ENCODE measurements at regions not wholly inside any gene's neighbourhood (a gene's known extent, or its start where the extent isn't known, plus 50 kb on each side); places are given as distances from the start of the nearest gene placed in this dataset.
"Not testable (repeated sequence)": the region's sequence is repeated elsewhere in the genome, so short reads cannot be mapped to it uniquely, and the experiment has no call there.

GRCh38 chr6:137545073-137545472, 50.9 kb upstream of the OLIG3 start:
- DNase-seq, result no peak

DNA sequence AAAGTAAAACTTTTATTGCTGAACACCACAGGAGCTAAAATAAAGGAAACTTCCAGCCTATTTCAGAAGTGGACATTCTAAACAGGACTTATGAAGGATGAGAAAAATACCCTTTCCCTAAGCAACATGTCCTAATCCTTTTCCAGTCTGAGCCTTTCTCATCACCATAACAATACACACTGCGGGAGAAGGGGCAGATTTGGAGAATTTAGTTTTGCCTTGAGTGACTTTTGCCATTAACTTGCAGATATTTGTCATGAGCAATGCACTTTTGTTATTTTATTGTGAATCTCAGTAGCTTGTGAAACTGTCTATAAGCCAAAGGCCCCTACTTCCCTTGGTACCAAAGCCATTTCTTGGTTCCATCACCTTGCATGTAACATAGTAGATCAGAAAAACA, 53.0 kb upstream of the OLIG3 start:
- DNase-seq, result no peak

DNA sequence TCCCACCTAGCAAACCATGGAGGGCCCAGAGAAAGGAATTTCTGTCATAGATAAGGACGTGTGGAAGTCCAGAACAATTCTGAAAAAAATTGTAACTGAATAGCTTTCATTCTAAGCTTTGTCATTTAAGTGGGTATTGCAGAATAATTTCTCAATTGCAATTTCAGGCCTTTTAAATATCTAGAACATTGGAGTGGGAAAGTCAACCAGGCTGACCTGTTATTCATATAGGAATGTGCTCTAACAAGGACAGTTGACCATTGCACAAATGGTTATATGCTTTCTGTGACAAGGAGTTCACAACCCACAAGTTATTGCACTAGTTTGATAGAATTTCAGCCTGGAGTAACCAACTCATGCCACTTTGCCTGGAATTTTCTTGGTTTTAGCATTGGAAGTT, 53.4 kb upstream of the OLIG3 start:
- DNase-seq, result no peak

- no peak for DNase-seq
Observed at GRCh38 chr6:137549106-137549505, 54.9 kb upstream of the OLIG3 start.

DNA sequence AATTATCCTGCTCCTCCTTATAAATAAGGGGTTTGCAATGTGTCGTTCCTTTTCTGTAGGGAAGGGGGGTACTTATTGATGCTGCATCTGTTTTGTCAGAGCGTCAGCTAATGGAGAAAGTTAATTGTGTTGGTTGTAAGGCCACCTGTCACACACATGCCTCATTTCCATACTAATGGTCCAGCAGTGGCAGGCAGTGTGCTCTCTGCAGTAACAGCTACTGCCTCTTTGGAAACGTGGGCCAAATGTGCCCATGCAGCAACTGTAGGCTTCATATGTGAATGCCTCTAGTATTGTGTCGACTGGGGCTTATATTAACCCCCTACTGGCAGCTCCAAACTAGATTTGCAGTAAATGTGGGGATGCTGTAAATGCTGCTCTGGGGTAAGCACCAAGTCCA, 56.3 kb upstream of the OLIG3 start:
- DNase-seq, result no peak

GRCh38 chr6:137552146-137552545, 58.0 kb upstream of the OLIG3 start:
- DNase-seq, result no peak

DNA sequence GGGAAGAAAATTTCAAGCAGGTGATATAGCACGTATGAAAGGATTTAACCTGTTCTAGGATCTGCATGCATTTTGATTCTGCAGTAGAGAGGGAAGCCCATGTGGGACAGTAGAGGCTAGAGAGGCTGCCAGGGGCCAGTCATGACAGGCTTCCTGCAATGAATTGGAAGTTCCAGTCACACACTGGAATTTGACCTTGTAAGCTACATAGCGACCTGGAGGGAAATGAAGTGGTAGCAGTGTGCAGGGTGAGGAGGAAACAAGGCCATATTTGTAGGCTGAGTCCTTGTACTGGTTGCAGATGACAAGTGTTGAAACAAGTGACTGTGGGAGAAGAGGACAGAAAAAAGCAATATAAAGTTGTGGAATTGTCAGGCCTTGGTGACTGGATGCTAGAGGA, 58.6 kb upstream of the OLIG3 start:
- no peak for DNase-seq

- DNase-seq, result not testable (repeated sequence)
Observed at GRCh38 chr6:137559521-137560183, 65.5 kb upstream of the OLIG3 start.

- no peak for DNase-seq
Observed at GRCh38 chr6:137560184-137560563, 66.0 kb upstream of the OLIG3 start.

GRCh38 chr6:137568067-137568466, 73.9 kb upstream of the OLIG3 start:
- no peak for DNase-seq

DNA sequence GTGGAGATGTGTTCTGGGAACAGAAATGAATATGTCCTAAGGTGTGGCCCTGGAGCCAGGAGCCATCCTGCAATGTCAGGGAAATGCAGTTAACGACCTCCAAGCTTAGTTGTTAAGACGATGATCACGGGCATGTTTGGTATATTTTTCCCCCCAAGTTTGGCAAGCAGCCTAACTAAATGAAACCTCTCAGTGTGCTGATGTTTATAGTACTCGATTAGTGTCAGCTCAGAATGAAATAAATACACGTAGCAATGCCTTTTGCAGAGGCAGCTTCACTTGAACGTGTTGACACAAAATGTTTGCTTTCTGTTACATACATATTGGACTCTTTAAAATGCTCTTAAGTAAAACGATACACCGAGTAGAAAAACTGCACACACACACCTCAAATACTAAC, 76.2 kb upstream of the OLIG3 start:
- DNase-seq, result no peak

DNA sequence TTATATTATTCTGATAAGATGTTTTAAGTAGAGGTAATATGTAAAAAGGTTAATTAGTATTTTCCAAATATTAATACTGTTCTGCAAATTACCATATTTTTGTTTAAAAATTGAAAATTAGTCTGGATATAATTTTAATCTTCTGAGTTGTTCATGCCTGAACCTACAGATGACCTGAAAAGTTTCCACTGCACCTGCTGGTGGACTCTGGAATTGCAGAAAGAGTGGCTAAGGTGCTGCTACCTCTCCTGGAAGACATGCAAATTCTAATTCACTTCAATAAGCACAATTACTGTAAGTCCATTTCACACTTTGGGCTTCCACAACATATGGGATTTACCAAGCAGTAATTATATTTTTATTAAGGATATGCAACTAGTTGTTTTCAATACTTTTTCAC, 77.7 kb upstream of the OLIG3 start:
- no peak for DNase-seq

DNA sequence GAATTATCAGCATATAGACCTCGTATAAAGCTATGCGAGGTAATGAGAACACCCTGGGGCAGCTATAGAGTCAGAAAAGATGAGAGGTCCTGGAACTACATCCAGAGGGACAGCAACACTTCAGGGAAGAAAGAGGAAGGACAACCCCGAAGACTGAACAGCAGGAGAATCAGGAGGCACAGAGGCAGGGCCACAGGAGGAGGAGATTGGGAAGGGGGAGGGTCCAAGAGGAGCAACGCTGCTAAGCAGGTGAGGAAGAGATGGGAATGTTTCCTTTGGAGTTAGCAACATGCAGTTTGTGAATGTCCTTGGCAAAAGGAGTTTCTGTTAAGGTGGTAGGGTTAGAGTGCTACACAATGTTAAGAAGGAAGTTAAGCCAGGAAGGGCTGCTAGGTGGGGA, 79.5 kb upstream of the OLIG3 start:
- DNase-seq, result no peak

DNA sequence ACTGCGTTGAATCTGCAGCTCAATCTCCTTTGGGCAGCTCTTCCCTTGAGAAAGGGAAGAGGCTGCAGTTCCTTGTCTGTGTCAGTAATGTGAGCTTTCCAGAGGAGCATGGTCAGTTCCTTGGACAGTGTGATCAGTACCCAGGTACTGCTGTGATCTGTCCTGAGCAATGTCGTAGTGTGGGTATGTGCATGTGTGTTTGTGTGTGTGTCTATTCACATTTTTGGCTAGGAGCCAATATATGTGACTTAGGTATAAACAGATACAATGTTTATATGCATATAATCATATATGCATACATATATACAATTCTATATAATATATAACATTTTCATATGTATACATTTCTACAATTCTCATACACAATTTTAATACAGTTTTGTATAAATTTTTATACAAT, 85.4 kb upstream of the OLIG3 start:
- no peak for DNase-seq

DNA sequence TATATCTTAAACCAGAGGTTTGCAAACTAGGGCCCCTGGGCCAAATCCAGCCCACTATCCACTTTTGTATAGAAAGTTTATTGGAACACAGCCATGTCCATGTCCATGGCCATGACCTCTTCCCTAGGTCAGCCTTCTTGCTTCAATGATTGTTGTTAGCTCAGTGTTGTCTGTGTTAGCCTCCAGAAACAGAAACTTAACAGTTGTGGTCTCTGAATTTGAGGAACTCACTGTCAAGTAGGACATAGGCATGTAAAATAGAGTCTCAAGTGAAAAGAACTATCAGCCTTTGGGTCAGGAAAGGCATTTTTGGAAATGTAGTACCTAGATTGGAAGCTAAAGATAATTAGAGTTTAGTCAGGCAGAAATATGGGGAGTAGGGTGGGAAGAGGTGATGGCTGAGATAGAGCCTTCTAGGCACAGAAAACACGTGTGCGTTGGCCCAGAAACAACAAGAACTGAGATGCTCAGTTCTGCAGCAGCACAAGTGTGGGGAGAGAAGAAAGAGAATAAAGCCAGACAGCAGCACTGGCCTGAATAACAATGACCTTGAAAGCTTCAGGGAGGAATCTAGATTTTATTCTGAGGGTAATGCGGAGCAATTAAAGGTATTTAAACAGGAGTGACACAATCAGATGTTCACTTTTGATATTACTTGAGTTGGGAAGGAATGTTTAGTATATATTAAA, 87.0 kb upstream of the OLIG3 start:
- no peak for DNase-seq

GRCh38 chr6:137583519-137583918, 89.3 kb upstream of the OLIG3 start:
- DNase-seq, result not testable (repeated sequence)

- DNase-seq, result no peak
Observed at GRCh38 chr6:137588472-137588871, 94.3 kb upstream of the OLIG3 start.

DNA sequence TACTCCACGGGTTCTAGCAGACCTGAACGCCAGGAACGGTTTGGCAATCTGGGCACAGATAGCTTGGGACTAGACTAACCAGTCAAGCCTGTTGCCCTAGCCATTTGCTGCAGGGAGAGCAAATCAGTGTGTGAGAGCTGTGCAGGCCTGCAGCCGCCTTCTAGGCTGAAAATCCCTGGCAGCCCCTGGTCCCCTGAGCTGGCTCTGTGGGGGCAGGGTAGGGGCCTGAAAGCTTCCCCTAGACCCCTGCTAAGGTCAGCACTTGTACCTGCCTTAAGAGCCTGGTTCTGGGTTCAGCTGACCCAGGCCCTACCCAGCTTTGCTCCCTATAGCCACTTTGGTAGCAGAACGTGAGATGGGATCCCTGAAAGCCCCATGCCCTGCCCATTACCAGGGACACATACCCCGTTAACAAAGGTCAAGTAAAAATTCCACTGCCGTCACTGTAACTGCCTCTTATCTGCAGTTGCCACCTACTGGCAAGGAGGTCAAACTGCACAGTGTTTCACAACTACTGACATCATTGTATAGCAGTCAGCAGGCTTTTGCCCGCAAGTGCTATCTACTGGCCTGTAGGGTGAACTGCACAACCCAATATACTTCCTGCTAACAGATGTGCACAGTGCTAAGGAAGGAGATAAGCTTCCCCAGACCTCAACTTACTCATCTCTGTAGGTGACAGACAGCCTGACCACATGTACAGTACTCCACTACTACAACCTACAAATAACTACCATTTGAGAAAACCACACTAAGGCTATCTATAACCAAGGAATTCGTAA, 95.1 kb upstream of the OLIG3 start:
- DNase-seq, result no peak

DNA sequence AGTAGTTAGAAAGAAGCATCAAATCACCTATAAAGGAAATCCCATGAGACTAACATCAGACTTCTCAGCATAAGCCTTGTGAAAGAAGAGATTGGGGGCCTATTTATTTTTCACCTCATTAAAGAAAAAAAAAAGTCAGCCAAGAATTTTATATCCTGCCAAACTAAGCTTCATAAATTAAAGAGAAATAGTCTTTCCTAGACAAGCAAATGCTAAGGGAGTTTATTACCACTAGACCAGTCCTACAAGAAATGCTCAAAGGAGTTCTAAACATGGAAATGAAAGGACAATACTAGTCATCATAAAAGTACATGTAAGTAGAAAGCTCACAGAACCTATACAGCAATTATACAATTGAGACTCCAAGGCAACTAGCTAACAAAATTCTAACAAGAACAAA, 96.5 kb upstream of the OLIG3 start:
- DNase-seq, result no peak

- DNase-seq, result no peak
Observed at GRCh38 chr6:137601471-137601870, 107.3 kb upstream of the OLIG3 start.

- no peak for DNase-seq
Observed at GRCh38 chr6:137602313-137603197, 108.4 kb upstream of the OLIG3 start.

DNA sequence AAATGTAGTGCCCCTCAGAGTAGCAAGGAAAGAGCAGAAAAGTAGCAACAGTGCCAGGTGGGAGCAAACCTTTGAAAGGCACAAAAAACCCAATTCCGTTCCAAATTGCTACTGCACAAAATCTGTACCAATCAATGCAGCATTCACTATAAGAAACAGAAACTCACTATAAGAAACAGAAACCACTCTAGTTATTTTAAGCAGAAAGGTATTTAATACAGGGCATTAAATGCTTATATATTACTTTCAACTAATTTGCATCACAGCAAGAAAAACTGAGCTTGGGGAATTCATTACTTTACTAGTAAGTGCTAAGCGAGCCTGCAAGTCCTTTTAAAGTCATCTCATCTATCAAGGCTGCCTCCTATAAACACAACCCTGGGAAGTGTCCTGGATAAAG, 116.5 kb upstream of the OLIG3 start:
- no peak for DNase-seq

GRCh38 chr6:137623293-137623692, 129.1 kb upstream of the OLIG3 start:
- DNase-seq, result no peak
